Activated naive CD8-positive, alpha-beta T cell treated with anti-CD3 and anti-CD28 coated beads, Interleukin-2, amount 50 U/mL, for 24 hours (primary cell): ENCODE measurements at regions not wholly inside any gene's neighbourhood (a gene's known extent, or its start where the extent isn't known, plus 50 kb on each side); places are given as distances from the start of the nearest gene placed in this dataset.
"Not testable (repeated sequence)": the region's sequence is repeated elsewhere in the genome, so short reads cannot be mapped to it uniquely, and the experiment has no call there.

Experiments used
- ATAC-seq: fragments of 150-1000 bp; cut with Tn5 transposase; one replicate; pipeline ENCODE4 v1.10.0; 2021
- DNase-seq: peaks from one replicate; pipeline ENCODE4 v3.0.0; 2021
- H3K27ac Mint-ChIP-seq: one replicate; pipeline ENCODE4 v1.8.0; 2021; ENCODE audit warnings: mild to moderate bottlenecking, mixed read lengths
- H3K27me3 Mint-ChIP-seq: one replicate; pipeline ENCODE4 v1.8.0; 2021; ENCODE audit warnings: mixed read lengths
- H3K36me3 Mint-ChIP-seq: one replicate; pipeline ENCODE4 v1.8.0; 2021; ENCODE audit warnings: low read depth, mixed read lengths
- H3K4me1 Mint-ChIP-seq: one replicate; pipeline ENCODE4 v1.8.0; 2021; ENCODE audit warnings: mixed read lengths
- H3K4me3 Mint-ChIP-seq: one replicate; pipeline ENCODE4 v1.8.0; 2021; ENCODE audit warnings: mild to moderate bottlenecking, moderate library complexity, mixed read lengths
- H3K9me3 Mint-ChIP-seq: one replicate; pipeline ENCODE4 v1.8.0; 2021; ENCODE audit warnings: mixed read lengths

GRCh38 chr11:130526846-130527245 lies 78.4 kb downstream of the ADAMTS15 start:
- Mint-ChIP-seq H3K4me1 (no peaks in the 10 kb centered on the region), H3K9me3 (no peaks in the 10 kb centered on the region), H3K36me3 (no peaks in the 10 kb centered on the region), H3K27me3 (no peaks in the 10 kb centered on the region), H3K4me3 (no peak overlapping the region), H3K27ac (no peak overlapping the region)
- ATAC-seq: no peak
- DNase-seq: no peak

- Mint-ChIP-seq H3K27me3 (no peaks in the 10 kb centered on the region), H3K4me1 (no peaks in the 10 kb centered on the region), H3K4me3 (no peak overlapping the region), H3K9me3 (no peaks in the 10 kb centered on the region), H3K27ac (no peak overlapping the region), H3K36me3 (no peaks in the 10 kb centered on the region)
- DNase-seq (no peak), ATAC-seq (no peak)
Observed at GRCh38 chr11:130527636-130528297, 79.3 kb downstream of the ADAMTS15 start.

GRCh38 chr11:130528298-130529261 lies 80.1 kb downstream of the ADAMTS15 start:
- H3K4me3 Mint-ChIP-seq: no peak overlapping the region
- H3K27ac Mint-ChIP-seq: no peak overlapping the region
- H3K27me3 Mint-ChIP-seq: no peaks in the 10 kb centered on the region
- DNase-seq: no peak
- H3K9me3 Mint-ChIP-seq: no peaks in the 10 kb centered on the region
- no peak for ATAC-seq
- no peaks in the 10 kb centered on the region for H3K36me3 Mint-ChIP-seq
- no peaks in the 10 kb centered on the region for H3K4me1 Mint-ChIP-seq

- no peaks in the 10 kb centered on the region for H3K27me3 Mint-ChIP-seq
- H3K27ac Mint-ChIP-seq: no peak overlapping the region
- H3K9me3 Mint-ChIP-seq: no peaks in the 10 kb centered on the region
- no peak overlapping the region for H3K4me3 Mint-ChIP-seq
- ATAC-seq (no peak), DNase-seq (no peak)
- H3K4me1 Mint-ChIP-seq: no peaks in the 10 kb centered on the region
- no peaks in the 10 kb centered on the region for H3K36me3 Mint-ChIP-seq
Observed at GRCh38 chr11:130529366-130529765, 80.9 kb downstream of the ADAMTS15 start.

- DNase-seq (no peak), ATAC-seq (no peak)
- H3K36me3 Mint-ChIP-seq: no peaks in the 10 kb centered on the region
- no peaks in the 10 kb centered on the region for H3K9me3 Mint-ChIP-seq
- H3K4me1 Mint-ChIP-seq: no peaks in the 10 kb centered on the region
- no peak overlapping the region for H3K4me3 Mint-ChIP-seq
- peaks cover under 1% of the 10 kb centered on the region for H3K27me3 Mint-ChIP-seq
- H3K27ac Mint-ChIP-seq: no peak overlapping the region
Observed at GRCh38 chr11:130531061-130531460, 82.6 kb downstream of the ADAMTS15 start.

GRCh38 chr11:130533113-130533798 lies 84.8 kb downstream of the ADAMTS15 start:
- Mint-ChIP-seq H3K27me3 (peaks cover 10% of the 10 kb centered on the region), H3K9me3 (no peaks in the 10 kb centered on the region), H3K27ac (no peak overlapping the region), H3K4me1 (no peaks in the 10 kb centered on the region), H3K4me3 (no peak overlapping the region), H3K36me3 (no peaks in the 10 kb centered on the region)
- DNase-seq (no peak), ATAC-seq (no peak)

- Mint-ChIP-seq H3K27ac (no peak overlapping the region), H3K27me3 (peaks cover 10% of the 10 kb centered on the region), H3K36me3 (no peaks in the 10 kb centered on the region), H3K4me3 (no peak overlapping the region), H3K9me3 (no peaks in the 10 kb centered on the region), H3K4me1 (no peaks in the 10 kb centered on the region)
- ATAC-seq: no peak
- no peak for DNase-seq
Observed at GRCh38 chr11:130533871-130534270, 85.4 kb downstream of the ADAMTS15 start.

GRCh38 chr11:130534551-130534950 lies 86.1 kb downstream of the ADAMTS15 start:
- H3K9me3 Mint-ChIP-seq: no peaks in the 10 kb centered on the region
- ATAC-seq (no peak), DNase-seq (no peak)
- H3K36me3 Mint-ChIP-seq: no peaks in the 10 kb centered on the region
- peaks cover 14% of the 10 kb centered on the region for H3K27me3 Mint-ChIP-seq
- H3K4me3 Mint-ChIP-seq: no peak overlapping the region
- no peak overlapping the region for H3K27ac Mint-ChIP-seq
- no peaks in the 10 kb centered on the region for H3K4me1 Mint-ChIP-seq

GRCh38 chr11:130535520-130535919 lies 87.1 kb downstream of the ADAMTS15 start:
- Mint-ChIP-seq H3K36me3 (no peaks in the 10 kb centered on the region), H3K9me3 (no peaks in the 10 kb centered on the region), H3K27ac (no peak overlapping the region), H3K4me3 (no peak overlapping the region), H3K4me1 (no peaks in the 10 kb centered on the region), H3K27me3 (peaks cover 15% of the 10 kb centered on the region)
- ATAC-seq (no peak), DNase-seq (no peak)

GRCh38 chr11:130536106-130537040 lies 87.9 kb downstream of the ADAMTS15 start:
- peaks cover 15% of the 10 kb centered on the region for H3K27me3 Mint-ChIP-seq
- H3K9me3 Mint-ChIP-seq: no peaks in the 10 kb centered on the region
- no peaks in the 10 kb centered on the region for H3K36me3 Mint-ChIP-seq
- DNase-seq: no peak
- no peak overlapping the region for H3K4me3 Mint-ChIP-seq
- H3K27ac Mint-ChIP-seq: no peak overlapping the region
- no peak for ATAC-seq
- no peaks in the 10 kb centered on the region for H3K4me1 Mint-ChIP-seq

GRCh38 chr11:130539680-130540079 lies 91.2 kb downstream of the ADAMTS15 start:
- not testable (repeated sequence) for H3K36me3 Mint-ChIP-seq, H3K9me3 Mint-ChIP-seq, H3K27ac Mint-ChIP-seq, H3K4me1 Mint-ChIP-seq, H3K4me3 Mint-ChIP-seq, DNase-seq, ATAC-seq
- H3K27me3 Mint-ChIP-seq: peaks cover 18% of the 10 kb centered on the region

- Mint-ChIP-seq H3K4me3 (no peak overlapping the region), H3K4me1 (no peaks in the 10 kb centered on the region), H3K9me3 (no peaks in the 10 kb centered on the region), H3K36me3 (no peaks in the 10 kb centered on the region), H3K27me3 (peaks cover 8% of the 10 kb centered on the region), H3K27ac (no peak overlapping the region)
- no peak for DNase-seq
- ATAC-seq: no peak
Observed at GRCh38 chr11:130544266-130544665, 95.8 kb downstream of the ADAMTS15 start.

- Mint-ChIP-seq H3K27ac (no peak overlapping the region), H3K4me1 (no peaks in the 10 kb centered on the region), H3K27me3 (peaks cover 7% of the 10 kb centered on the region), H3K9me3 (no peaks in the 10 kb centered on the region), H3K4me3 (no peak overlapping the region), H3K36me3 (no peaks in the 10 kb centered on the region)
- no peak for ATAC-seq
- no peak for DNase-seq
Observed at GRCh38 chr11:130545449-130546072, 97.1 kb downstream of the ADAMTS15 start.
